IgD-negative memory B cell (primary cell): ENCODE measurements at regions not wholly inside any gene's neighbourhood (a gene's known extent, or its start where the extent isn't known, plus 50 kb on each side); places are given as distances from the start of the nearest gene placed in this dataset.

ENCODE experiments used
- H3K27ac Mint-ChIP-seq, 3 donors: one replicate each; pipeline ENCODE4 v1.8.0; 2020 to 2022; ENCODE audit warnings: mild to moderate bottlenecking in 3 of 3, mixed read lengths in 3 of 3, moderate library complexity in 1 of 3
- H3K27me3 Mint-ChIP-seq: one replicate; pipeline ENCODE4 v1.8.0; 2021; ENCODE audit warnings: mixed read lengths
- H3K36me3 Mint-ChIP-seq: one replicate; pipeline ENCODE4 v1.8.0; 2020; ENCODE audit warnings: mild to moderate bottlenecking, mixed read lengths
- H3K4me1 Mint-ChIP-seq, 3 donors: one replicate each; pipeline ENCODE4 v1.8.0; 2020 to 2022; ENCODE audit warnings: mixed read lengths in 3 of 3, mild to moderate bottlenecking in 1 of 3
- H3K4me3 Mint-ChIP-seq, 4 donors: one replicate each; pipeline ENCODE4 v1.8.0; 2020 to 2022; ENCODE audit warnings: mild to moderate bottlenecking in 4 of 4, mixed read lengths in 4 of 4, moderate library complexity in 3 of 4
- H3K9me3 Mint-ChIP-seq, 3 donors: one replicate each; pipeline ENCODE4 v1.8.0; 2020 to 2021; ENCODE audit warnings: mixed read lengths in 3 of 3, mild to moderate bottlenecking in 1 of 3

DNA sequence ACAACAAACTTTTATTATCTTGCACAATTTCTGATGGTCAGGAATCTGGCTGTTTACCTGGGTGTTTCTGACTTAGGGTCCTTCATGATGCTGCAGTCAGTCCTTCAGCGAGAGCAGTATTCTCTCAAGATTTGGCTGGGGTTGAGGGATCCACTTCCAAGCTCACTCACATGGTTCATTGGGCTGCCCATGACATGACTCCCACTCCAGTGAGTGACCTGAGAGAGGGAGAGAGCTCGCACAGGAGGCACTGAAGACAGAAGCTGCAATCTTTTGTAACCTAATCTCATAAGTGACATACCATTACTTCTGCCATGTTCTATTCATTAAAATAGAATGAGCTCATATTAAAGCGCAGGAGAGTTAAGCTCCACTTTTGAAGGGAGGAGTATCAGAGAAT lies 212.6 kb downstream of the SPATA31D1 start:
- H3K4me1 Mint-ChIP-seq = peaks cover 4 to 14% (median 11%) of the 10 kb centered on the region in 3 donors
- no peaks in the 10 kb centered on the region for H3K9me3 Mint-ChIP-seq
- no peaks in the 10 kb centered on the region for H3K27me3 Mint-ChIP-seq
- H3K27ac Mint-ChIP-seq = peak overlapping the region in 1 of 3 donors; percentile 14
- peaks cover 6% of the 10 kb centered on the region for H3K36me3 Mint-ChIP-seq
- H3K4me3 Mint-ChIP-seq = no peak overlapping the region

DNA sequence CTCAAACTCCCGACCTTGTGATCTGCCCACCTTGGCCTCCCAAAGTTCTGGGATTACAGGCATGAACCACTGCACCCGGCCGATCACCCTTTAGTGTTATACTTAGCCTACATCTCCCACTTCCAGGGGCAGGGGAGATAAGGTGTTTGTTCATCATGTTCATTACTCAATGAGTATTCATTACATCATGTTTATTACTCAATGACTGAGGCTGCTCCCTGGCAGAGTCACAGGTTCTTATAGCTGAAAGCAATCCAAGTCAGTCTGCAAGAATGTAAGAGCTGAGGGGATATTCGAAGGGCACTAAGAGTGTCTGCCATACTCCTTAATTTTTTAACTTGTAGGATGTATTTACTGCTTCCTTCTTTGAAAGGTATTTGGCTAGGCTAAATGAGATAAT lies 214.2 kb downstream of the SPATA31D1 start:
- H3K27ac Mint-ChIP-seq = no peak overlapping the region
- peaks cover 0 to 9% (median 8%) of the 10 kb centered on the region in 3 donors for H3K4me1 Mint-ChIP-seq
- no peaks in the 10 kb centered on the region for H3K27me3 Mint-ChIP-seq
- H3K36me3 Mint-ChIP-seq = peaks cover 6% of the 10 kb centered on the region
- no peak overlapping the region for H3K4me3 Mint-ChIP-seq
- peaks cover 0 to 2% (median 0%) of the 10 kb centered on the region in 3 donors for H3K9me3 Mint-ChIP-seq

DNA sequence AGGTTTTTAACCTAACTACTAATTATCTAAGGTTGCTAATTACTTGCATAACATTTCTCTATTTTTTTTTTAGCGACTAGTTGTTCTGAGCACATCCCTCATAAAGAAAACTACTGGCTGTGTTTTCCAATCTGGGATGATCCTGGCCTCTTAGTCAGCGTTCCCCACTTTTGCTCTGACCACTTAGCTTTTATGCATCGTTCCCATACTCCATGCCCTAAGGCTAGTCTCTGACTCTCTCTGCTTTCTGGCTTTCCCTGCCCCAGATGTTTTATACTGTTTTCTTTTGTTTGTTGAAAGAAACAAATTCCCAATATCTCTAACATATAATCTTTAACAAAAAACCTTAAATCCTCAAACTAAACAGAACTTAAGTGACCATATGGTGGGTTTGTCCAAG lies 217.9 kb downstream of the SPATA31D1 start:
- Mint-ChIP-seq H3K36me3 (peaks cover 14% of the 10 kb centered on the region), H3K27me3 (no peaks in the 10 kb centered on the region), H3K27ac (no peak overlapping the region), H3K4me1 (peaks cover 3 to 17% (median 17%) of the 10 kb centered on the region in 3 donors), H3K9me3 (peaks cover 2 to 7% (median 4%) of the 10 kb centered on the region in 3 donors), H3K4me3 (no peak overlapping the region)

DNA sequence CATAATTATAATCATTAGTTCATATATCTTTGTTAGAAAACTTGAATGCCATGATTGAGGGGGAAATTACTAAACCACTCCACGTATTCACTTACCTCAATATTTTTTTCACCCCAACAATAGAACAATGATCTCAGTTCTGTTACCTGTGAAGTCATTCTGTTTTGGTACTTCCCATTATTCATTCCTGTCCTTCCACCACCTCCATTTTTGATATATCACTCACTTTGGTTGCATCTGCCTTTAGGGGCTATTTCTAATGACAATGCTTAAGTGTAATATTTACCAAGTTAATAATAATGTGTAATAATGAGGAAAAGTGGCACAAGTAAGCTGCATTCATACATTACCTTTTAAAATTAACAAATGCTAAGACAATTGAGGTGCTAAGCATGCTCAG lies 218.4 kb downstream of the SPATA31D1 start:
- Mint-ChIP-seq H3K4me3 (no peak overlapping the region), H3K27me3 (no peaks in the 10 kb centered on the region), H3K27ac (no peak overlapping the region), H3K36me3 (peaks cover 14% of the 10 kb centered on the region), H3K4me1 (peaks cover 3 to 17% (median 17%) of the 10 kb centered on the region in 3 donors), H3K9me3 (peaks cover 2 to 7% (median 4%) of the 10 kb centered on the region in 3 donors)

- Mint-ChIP-seq H3K36me3 (peaks cover 14% of the 10 kb centered on the region), H3K27ac (no peak overlapping the region), H3K4me1 (peaks cover 3 to 17% (median 17%) of the 10 kb centered on the region in 3 donors), H3K9me3 (peaks cover 2 to 7% (median 4%) of the 10 kb centered on the region in 3 donors), H3K27me3 (no peaks in the 10 kb centered on the region), H3K4me3 (no peak overlapping the region)
These were observed 220.3 kb downstream of the SPATA31D1 start for GRCh38 chr9:82208741-82209450.

- Mint-ChIP-seq H3K9me3 (peaks cover 2 to 7% (median 4%) of the 10 kb centered on the region in 3 donors), H3K4me3 (no peak overlapping the region), H3K36me3 (peaks cover 11% of the 10 kb centered on the region), H3K27me3 (no peaks in the 10 kb centered on the region), H3K4me1 (peaks cover 4 to 17% (median 17%) of the 10 kb centered on the region in 3 donors), H3K27ac (no peak overlapping the region)
These were observed 221.4 kb downstream of the SPATA31D1 start for GRCh38 chr9:82209797-82210470.

DNA sequence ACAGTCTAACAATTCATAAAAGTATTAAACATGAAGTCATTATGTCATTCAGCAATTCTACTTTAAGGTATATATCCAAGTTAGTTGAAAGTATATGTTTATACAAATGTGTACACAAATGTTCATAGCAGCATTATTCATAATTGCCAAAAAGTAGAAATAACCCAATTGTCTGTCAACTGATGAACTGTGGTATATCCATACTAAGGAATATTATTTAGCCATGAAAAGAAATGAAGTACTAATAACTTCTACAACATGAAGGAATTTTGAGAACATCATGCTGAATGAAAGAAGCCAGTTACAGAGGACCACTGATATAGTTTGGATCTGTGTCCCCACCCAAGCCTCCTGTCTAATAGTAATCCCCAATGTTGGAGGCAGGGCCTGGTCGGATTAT lies 224.3 kb downstream of the SPATA31D1 start:
- Mint-ChIP-seq H3K4me1 (peaks cover 5 to 8% (median 7%) of the 10 kb centered on the region in 3 donors), H3K9me3 (peaks cover 3 to 12% (median 3%) of the 10 kb centered on the region in 3 donors), H3K27me3 (peaks cover 5% of the 10 kb centered on the region)

DNA sequence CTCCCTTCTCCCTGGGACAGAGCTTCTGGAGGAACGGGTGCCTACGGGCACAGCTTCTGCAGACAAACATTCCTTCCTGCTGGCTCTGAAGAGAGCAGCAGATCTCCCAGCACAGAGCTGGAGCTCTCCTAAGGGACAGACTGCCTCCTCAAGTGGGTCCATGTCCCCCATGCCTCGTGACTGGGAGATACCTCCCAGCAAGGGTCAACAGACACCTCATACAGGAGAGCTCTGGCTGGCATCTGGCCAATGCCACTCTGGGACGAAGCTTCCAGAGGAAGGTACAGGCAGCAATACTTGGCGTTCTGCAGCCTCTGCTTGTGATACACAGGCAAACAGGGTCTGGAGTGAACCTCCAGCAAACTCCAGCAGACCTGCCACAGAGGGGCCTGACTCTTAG lies 227.9 kb downstream of the SPATA31D1 start:
- Mint-ChIP-seq H3K4me1 (peaks cover 0 to 1% (median 0%) of the 10 kb centered on the region in 3 donors), H3K9me3 (peaks cover 0 to 5% (median 3%) of the 10 kb centered on the region in 3 donors), H3K27me3 (peaks cover 9% of the 10 kb centered on the region), H3K4me3 (no peak overlapping the region), H3K27ac (no peak overlapping the region), H3K36me3 (no peaks in the 10 kb centered on the region)

More for the DNA sequence above, 224.3 kb downstream of the SPATA31D1 start:
- Mint-ChIP-seq H3K36me3 (peaks cover 7% of the 10 kb centered on the region), H3K4me3 (no peak overlapping the region), H3K27ac (no peak overlapping the region)

DNA sequence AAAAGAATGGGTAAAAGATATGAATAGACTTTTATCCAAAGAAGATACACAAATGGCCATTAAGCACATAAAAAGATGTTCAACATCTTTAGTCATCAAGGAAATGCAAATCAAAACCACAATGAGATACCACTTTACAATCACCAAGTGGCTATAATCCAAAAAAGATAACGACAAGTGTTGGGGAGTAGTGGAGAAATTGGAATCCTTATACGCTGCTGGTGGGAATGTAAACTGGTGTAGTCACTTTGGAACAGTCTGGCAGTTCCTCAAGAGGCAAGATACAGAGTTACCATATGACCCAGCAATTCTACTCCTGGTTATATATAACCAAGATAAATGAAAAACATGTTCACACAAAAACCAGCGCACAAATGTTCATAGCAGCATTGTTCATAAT lies 234.9 kb downstream of the SPATA31D1 start:
- H3K27ac Mint-ChIP-seq = no peak overlapping the region
- H3K4me1 Mint-ChIP-seq = peaks cover 0 to 4% (median 0%) of the 10 kb centered on the region in 3 donors
- peaks cover 2 to 9% (median 3%) of the 10 kb centered on the region in 3 donors for H3K9me3 Mint-ChIP-seq
- peaks cover 7% of the 10 kb centered on the region for H3K27me3 Mint-ChIP-seq
- peaks cover 6% of the 10 kb centered on the region for H3K36me3 Mint-ChIP-seq
- no peak overlapping the region for H3K4me3 Mint-ChIP-seq

DNA sequence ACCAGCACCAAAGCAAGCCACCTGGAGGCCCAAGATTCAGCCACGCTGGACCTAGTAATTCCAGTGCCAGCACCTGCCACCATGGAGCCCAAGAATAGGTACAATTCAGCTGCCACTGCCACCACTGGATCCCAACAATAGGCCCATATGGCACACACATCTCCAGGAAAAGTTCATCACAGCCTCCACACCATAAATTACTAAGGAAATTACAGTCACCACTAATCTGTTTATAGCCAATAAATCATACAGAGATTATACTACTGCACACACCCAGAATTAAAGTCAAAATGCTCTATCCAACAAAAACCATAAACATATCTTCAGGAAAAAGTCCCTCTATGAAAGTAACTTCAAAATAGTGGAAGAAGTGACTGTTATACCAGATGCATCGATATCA lies 242.8 kb downstream of the SPATA31D1 start:
- no peak overlapping the region for H3K4me3 Mint-ChIP-seq
- H3K9me3 Mint-ChIP-seq = peaks cover 4 to 23% (median 20%) of the 10 kb centered on the region in 3 donors
- no peak overlapping the region for H3K27ac Mint-ChIP-seq
- peaks cover 8% of the 10 kb centered on the region for H3K36me3 Mint-ChIP-seq
- H3K4me1 Mint-ChIP-seq = peaks cover 5 to 7% (median 6%) of the 10 kb centered on the region in 3 donors
- H3K27me3 Mint-ChIP-seq = peaks cover 3% of the 10 kb centered on the region

DNA sequence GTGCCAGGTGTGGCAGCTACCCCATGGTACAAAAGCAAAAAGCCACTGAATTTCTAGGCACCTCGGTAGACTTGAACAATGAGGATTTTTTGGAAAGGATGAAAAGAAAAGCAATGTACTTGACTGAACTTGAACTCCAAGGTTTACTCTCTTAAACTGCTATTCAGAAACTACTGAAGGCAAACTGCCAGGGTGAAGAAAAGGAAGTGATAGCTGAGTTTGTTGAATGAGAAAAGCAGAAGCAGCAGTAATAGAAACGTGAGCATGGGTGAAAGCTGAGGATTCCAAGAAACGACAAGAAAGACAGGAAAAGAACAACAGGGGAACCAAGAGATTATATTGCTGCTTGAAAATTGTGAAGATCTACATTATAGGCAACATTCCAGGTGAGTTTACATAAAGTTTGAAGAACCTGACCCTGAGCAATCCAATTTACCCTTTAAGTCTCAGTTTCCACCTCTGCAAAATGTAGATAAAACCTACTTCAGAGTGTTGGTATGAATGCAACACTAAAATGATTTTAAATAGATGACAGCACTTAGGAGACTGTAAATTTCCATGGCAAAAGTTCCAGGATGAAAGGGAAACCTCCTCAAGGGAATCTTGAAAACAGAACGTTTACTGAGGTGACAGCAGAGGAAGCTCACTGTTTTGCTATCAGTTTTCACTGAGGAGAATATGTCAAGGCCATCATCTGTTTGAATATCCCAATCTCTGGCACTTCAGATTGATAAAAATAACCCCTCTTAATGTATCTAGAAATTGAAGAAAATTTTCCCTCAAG lies 245.8 kb downstream of the SPATA31D1 start:
- no peaks in the 10 kb centered on the region for H3K27me3 Mint-ChIP-seq
- H3K9me3 Mint-ChIP-seq = peaks cover 4 to 25% (median 18%) of the 10 kb centered on the region in 3 donors
- peaks cover 6% of the 10 kb centered on the region for H3K36me3 Mint-ChIP-seq
- H3K27ac Mint-ChIP-seq = no peak overlapping the region
- peak overlapping the region in 1 of 4 donors; percentile 0 for H3K4me3 Mint-ChIP-seq
- peaks cover 5 to 7% (median 6%) of the 10 kb centered on the region in 3 donors for H3K4me1 Mint-ChIP-seq

DNA sequence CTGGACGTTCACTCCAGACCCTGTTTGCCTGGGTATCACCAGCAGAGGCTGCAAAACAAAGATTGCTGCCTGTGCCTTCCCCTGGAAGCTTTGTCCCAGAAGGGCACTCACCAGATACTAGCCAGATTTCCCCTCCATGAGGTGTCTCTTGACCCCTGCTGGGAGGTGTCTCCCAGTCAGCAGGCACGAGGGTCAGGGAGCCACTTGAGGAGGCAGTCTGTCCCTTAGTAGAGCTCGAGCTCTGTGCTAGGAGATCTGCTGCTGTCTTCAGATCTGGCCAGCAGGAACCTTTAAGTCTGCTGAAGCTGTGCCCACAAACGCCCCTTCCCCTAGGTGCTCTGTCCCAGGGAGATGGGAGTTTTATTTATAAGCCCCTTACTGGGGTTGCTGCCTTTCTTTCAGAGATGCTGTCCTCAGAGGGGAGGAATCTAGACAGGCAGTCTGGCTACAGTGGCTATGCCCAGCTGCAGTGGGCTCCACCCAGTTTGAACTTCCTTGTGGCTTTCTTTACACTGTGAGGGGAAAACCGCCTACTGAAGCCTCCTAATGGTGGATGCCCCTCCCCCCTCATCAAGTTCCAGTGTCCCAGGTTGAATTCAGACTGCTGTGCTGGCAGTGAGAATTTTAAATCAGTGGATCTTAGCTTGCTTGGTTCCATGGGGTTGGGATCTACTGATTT lies 253.9 kb downstream of the SPATA31D1 start:
- H3K36me3 Mint-ChIP-seq = peaks cover 8% of the 10 kb centered on the region

DNA sequence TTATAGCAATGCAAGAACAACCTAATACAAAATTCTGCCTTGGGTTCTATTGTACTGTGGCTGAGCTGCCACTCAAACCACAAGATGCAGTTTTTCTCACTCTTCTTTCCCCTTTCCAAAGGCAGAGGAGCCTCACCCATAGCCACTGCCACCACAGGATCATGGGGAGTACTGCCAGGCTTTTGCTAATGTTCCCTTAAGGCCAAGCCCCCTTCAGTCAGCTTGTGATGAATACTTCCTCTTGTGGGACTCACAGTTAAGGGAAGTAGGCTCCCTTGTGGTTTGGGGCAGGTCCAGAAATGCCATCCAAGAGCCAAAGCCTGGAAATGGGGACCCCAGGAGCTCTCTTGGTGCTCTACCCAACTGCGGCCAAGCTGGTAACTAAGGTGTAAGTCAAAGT lies 258.7 kb downstream of the SPATA31D1 start:
- peak overlapping the region in 1 of 4 donors; percentile 33 for H3K4me3 Mint-ChIP-seq
- peaks cover 3% of the 10 kb centered on the region for H3K27me3 Mint-ChIP-seq
- H3K27ac Mint-ChIP-seq = no peak overlapping the region
- peaks cover 5 to 7% (median 6%) of the 10 kb centered on the region in 3 donors for H3K4me1 Mint-ChIP-seq
- no peaks in the 10 kb centered on the region for H3K36me3 Mint-ChIP-seq
- no peaks in the 10 kb centered on the region for H3K9me3 Mint-ChIP-seq

More for the DNA sequence above, 253.9 kb downstream of the SPATA31D1 start:
- Mint-ChIP-seq H3K4me1 (peaks cover 4 to 14% (median 5%) of the 10 kb centered on the region in 3 donors), H3K27me3 (peaks cover 3% of the 10 kb centered on the region), H3K4me3 (peak overlapping the region in 1 of 4 donors; percentile 53), H3K9me3 (peaks cover 6 to 25% (median 14%) of the 10 kb centered on the region in 3 donors), H3K27ac (no peak overlapping the region)

DNA sequence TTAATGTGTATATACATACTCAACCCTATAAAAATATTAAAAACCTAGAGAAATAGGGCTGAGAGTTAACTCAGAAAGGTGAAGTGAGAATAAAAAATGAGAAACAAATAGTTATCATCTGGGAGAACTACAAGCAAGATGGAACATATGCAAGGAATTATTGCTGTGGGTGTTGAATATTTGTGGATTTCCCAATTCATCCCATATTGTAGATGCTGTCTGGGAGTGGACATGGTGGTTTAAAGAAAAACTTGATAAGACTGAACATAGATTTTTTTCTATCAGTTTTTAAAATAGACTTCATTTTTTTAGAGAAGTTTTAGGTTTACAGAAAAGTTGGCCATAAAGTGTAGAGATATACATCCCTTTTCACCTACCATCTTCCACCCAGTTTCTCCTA lies 263.5 kb downstream of the SPATA31D1 start:
- Mint-ChIP-seq H3K27ac (no peak overlapping the region), H3K27me3 (no peaks in the 10 kb centered on the region), H3K4me1 (peaks cover 0 to 4% (median 2%) of the 10 kb centered on the region in 3 donors), H3K4me3 (no peak overlapping the region), H3K9me3 (peaks cover 2 to 5% (median 3%) of the 10 kb centered on the region in 3 donors), H3K36me3 (no peaks in the 10 kb centered on the region)
